HG03097 (cell line): ENCODE measurements at regions not wholly inside any gene's neighbourhood (a gene's known extent, or its start where the extent isn't known, plus 50 kb on each side); places are given as distances from the start of the nearest gene placed in this dataset.
"Not testable (repeated sequence)": the region's sequence is repeated elsewhere in the genome, so short reads cannot be mapped to it uniquely, and the experiment has no call there.

Experiments
- ATAC-seq: cut with Tn5 transposase; IDR thresholded peaks from one replicate; pipeline ENCODE4 v1.9.1; 2021; ENCODE audit not compliant: unreplicated experiment, low FRiP score

GRCh38 chr9:11135851-11136250, 523.0 kb upstream of the PTPRD start:
- no peak for ATAC-seq

DNA sequence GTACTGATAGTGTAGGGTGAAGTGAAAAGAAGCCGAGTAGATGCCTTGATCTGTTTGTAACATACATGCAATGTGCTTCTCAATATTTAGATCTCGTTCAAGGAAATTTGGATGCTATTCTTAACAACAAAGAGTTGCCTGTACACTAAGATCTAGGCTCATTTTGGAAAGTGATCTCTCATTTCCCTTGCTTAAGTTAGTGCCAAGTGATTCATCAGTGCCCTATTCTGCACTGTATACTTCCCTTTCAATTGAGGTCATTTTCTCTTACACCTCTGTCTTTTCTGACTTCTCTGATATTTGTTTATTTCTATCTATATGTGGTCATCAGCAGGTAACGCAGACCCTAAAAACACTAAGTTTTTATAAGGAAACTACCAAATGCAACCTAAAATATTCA, 528.6 kb upstream of the PTPRD start:
- no peak for ATAC-seq

DNA sequence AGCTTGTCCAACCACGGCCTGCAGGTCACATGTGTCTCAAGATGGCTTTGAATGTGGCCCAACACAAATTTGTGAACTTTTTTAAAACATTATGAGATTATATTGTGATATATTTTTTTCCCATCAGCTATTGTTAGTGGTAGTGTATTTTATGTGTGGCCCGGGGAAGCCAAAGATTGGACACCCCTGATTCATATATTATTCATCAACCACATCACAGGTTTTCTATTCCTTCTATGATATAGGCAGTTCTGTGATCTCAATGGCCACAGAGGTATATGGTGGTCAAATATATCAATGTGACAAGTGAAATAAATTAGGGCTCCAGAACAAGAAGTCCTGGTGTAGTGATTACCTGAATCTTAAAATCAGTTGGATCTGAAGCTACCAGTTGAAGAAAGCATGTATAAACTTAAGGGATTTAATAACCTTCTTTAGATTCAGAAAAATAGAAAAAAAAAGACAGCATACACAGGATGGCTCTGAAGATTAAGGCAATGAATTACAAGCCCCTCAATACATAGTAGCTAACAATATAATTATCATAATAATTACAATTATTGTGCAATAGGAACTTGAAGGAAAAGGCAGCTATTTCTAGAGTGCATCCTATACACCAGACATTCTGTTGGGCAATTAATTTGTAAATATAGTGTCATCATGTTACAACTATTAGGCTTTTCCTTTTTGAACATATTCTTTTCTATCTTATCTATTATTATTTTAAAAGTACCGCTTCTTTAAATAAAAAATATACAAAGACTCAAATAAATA, 530.4 kb upstream of the PTPRD start:
- no peak for ATAC-seq

DNA sequence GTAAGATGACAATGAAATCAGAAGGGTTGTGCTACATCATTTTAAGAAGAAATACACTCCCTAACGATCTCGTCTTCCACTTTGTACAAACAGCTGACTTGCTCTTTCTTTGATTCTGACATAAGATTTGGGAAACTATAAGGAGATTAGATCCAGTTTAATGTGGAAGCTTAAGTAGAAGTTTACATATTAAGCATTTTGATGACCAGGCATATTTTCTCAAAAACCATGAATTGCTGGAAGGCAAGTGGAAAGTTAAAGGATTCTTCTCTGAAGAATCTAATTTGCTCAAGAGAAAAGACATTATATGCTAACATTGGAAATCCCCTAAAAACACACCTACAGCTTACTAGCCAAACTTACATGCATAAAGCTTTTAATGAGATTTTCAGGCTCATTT, 531.9 kb upstream of the PTPRD start:
- ATAC-seq: no peak

DNA sequence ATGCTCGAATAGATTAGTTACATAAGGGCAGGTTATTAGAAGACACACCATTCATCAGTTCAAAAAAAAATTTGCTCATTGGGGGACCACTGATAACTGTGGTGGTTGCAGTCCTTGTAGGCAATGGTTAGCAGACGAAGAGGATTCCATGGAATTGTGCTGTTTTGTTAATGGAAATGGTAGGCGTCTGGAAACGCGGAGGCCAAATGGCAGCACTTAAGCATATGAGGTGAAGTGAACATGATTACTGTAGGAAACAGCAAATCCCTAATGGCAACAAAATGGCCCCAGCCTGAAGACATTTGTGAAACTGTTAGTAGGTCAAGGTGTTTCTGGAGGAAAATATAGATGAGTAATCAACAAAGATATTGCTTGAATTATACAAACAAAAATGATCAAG, 535.4 kb upstream of the PTPRD start:
- no peak for ATAC-seq

DNA sequence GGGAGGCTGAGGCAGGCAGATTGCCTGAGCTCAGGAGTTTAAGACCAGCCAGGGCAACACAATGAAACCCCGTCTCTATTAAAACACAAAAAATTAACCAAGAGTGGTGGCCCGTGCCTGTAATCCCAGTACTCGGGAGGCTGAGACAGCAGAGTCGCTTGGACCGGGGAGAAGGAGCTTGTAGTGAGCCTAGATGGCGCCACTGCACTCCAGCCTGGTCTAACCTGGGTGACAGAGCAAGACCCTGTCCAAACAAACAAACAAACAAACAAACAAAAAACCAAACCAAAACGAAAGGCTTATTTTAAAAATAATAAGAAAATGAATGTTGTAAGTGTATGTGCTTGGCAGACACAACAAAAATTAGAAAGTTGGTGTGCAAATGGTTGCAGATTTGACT, 536.3 kb upstream of the PTPRD start:
- ATAC-seq: no peak

DNA sequence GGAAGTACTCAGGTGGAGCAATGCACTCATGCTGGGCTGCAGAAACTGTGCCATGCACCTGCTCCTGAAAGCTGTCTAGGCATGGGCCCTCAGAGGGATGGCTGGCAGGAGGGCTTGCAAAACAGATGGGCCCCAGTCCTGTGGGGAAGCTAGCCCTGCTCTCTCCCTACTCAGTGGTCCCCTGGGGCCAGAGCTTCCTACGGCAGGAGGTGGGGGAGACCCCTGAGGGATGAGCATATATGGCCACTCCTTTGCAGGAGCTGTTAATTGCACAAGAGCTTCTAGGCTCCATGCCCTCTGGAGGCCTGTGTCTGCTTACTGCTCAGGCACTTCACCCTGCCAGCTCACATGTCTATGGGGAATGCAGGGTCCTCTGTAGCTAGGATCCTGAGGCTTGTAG, 545.3 kb upstream of the PTPRD start:
- no peak for ATAC-seq

DNA sequence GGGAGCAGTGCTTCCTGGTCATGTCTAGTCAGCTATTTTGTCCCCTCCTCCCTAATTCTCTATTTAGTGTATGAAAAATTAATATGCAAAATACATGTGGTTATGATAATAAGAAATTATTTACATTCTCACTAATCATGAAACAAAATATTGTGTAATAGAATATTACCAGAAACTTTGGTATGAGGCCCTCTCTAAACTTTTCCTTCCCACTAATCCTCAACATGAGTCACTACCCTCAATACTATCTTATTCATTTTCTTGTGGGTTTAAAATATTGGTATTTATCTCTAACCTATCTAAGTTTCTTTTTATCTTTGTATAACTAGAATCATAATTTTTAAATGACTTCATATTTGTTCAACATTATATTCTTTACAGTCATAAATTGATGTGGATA, 545.9 kb upstream of the PTPRD start:
- no peak for ATAC-seq

DNA sequence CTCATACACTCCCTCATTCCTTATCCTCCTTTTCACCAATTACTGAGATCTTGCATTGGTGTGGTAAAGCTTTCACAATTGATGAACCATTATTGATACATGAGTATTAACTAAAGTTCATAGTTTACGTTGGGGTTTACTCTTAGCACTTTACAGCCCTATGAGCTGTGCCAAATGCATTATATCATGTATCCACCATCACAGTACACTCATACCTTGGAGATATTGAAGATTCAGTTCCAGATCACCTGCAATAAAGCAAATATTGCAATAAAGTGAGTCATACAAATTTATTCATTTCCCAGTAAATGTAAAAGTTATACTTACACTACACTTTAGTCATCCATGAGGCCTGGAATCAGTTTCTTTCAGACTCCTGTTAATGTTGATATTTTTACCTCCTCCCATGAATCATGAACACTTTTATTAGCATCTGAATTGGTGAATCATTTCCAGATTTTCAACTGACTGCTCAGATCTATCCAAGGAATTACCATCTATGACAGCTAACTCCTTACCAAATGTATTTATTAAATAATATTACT, 546.6 kb upstream of the PTPRD start:
- ATAC-seq: no peak

GRCh38 chr9:11163843-11164242, 551.0 kb upstream of the PTPRD start:
- ATAC-seq: no peak

- no peak for ATAC-seq
Measured at GRCh38 chr9:11182001-11182400, 569.2 kb upstream of the PTPRD start.

DNA sequence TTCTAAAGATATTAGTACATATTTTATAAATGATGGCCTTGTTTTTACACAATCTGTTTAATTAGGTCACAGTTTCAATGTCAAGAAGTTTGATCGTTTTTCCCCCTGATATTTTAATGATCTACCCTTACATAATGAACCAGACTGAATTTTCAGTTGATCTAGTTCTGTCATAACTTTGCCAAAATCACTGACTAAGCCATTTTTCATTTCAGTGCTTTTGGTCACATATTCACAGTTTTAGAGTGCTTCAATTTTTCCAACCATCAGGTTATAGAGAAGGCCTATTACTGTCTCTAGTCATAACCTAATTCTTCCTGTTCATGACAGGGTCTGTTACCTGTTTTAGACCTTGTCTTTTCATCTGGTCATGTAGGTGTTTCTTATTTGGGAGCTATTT, 577.9 kb upstream of the PTPRD start:
- ATAC-seq: no peak

DNA sequence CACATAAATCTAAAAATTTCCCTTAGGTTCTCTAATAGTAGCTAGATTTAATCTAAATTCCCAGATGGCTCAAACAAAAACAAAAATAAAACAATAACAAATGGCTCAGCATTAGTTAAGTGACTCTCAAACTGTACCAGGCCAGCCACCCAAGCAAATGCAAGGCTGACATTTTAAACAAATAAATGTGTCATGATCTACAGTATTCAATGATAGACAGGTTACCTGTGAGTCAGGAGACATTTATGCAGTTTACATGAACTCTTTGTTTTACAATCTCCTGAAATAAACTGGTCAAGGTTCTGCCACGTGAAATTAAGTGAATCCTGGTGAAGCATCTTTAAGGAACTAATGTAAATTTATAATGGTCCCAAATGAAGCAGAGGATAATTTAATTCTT, 580.2 kb upstream of the PTPRD start:
- ATAC-seq: no peak

DNA sequence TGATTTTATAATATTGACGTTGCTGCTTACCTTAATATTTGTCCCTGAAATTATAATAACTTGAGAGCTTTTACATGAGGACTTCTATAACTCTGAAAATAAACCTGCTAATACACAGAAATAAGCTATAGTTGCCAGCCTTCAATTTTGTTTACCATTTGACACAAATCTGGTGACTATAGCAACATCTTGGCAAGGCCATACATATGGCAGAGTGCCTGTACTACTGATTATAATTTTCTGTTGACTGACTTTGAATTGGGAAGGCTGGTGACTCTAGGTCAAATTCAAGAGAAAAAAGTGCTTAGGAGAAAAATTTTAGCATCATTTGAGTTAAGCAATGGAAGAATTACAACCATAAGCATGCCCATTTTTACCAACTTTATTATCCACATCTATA, 581.4 kb upstream of the PTPRD start:
- ATAC-seq: no peak

DNA sequence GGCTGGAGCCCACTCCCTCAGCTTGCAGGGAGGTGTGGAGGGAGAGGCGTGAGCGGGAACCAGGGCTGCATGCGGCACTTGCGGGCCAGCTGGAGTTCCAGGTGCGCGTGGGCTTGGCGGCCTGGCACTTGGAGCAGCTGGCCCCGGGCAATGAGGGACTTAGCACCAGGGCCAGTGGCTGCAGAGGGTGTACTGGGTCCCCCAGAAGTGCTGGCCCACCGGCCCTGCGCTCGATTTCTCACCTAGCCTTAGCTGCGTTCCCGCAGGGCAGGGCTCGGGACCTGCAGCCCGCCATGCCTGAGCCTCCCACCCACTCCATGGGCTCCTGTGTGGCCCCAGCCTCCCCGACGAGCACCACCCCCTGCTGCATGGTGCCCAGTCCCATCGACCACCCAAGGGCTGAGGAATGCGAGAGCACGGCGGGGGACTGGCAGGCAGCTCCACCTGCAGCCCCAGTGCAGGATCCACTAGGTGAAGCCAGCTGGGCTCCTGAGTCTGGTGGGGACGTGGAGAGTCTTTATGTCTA, 584.1 kb upstream of the PTPRD start:
- ATAC-seq: not testable (repeated sequence)

- ATAC-seq: no peak
Measured at GRCh38 chr9:11199335-11199734, 586.5 kb upstream of the PTPRD start.

DNA sequence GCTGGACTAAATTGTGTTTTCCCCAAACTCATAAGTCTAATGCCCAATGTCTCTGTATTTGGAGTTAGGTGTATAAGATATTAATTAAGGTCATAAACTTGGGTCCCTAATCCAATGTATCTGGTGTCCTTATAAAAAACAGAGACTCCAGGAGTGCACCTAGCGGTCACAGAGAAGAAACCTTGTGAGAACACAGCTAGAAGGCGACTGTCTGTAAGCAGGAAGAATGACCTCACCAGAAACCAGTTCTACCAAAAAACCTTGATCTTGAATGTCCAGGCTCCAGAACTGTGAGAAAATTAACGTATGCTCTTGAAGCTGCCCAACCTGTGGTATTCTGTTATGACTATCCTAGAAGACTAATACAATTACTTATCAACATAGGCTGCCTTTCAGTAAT, 591.7 kb upstream of the PTPRD start:
- ATAC-seq: no peak

DNA sequence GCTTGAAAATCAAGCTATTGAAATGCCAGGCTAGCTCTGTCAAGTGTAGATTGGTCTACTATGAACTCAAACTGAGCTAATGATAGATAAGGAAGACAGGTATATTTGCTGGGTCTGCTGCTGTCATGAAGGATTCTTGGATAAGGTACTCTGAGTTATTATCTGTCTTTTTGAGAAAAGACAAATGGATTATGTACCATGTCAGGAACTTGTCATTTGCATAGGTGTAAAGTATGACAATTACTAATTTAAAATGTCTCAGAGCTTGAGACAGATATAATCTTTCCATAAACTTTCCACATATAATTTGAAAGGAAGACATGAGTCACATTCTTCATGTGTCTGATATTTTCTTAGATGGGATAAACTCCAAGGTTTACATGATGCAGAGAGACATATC, 594.1 kb upstream of the PTPRD start:
- no peak for ATAC-seq

DNA sequence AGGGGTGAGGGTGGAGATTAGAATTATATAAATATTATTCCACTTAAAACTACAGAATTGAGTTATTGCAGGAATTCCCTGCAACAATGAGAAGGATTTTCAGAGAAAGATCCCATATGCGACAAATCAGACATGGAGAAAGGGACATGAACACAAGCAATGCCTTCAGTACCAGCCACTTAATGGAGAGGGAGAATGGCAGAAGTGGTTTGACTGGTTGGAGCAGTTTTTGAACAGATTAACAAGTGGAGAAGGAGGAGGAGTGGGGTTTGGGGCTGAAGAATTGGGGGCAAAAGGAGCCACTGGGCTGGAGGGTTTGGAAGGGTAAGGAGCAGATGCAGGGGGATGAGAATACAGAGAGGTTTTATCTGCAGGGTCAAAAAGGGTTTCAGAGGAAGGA, 620.9 kb upstream of the PTPRD start:
- no peak for ATAC-seq

GRCh38 chr9:11235061-11235460, 622.3 kb upstream of the PTPRD start:
- ATAC-seq: no peak

GRCh38 chr9:11241779-11242178, 629.0 kb upstream of the PTPRD start:
- no peak for ATAC-seq

DNA sequence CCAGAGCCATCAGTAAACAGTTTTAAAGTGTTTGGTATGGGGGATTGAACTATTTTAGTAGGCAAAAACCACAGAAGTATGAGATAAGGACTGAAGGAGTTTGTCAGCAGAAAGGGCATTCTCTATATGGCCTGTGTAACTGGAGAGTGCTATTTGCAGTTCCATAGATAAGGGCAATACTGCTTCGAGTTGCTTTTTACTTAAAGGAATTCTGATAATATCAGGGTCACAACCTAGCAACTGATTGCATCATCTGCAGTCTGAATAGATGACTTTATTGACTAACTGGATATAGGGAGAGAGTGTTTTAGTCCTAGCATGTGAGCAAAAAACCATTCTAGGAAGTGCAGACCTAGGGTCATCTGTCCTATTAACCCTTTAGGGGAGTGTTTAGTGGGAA, 645.2 kb upstream of the PTPRD start:
- no peak for ATAC-seq
